ENCODE measurements at regions not wholly inside any gene's neighbourhood (a gene's known extent, or its start where the extent isn't known, plus 50 kb on each side); places are given as distances from the start of the nearest gene placed in this dataset.

DNA sequence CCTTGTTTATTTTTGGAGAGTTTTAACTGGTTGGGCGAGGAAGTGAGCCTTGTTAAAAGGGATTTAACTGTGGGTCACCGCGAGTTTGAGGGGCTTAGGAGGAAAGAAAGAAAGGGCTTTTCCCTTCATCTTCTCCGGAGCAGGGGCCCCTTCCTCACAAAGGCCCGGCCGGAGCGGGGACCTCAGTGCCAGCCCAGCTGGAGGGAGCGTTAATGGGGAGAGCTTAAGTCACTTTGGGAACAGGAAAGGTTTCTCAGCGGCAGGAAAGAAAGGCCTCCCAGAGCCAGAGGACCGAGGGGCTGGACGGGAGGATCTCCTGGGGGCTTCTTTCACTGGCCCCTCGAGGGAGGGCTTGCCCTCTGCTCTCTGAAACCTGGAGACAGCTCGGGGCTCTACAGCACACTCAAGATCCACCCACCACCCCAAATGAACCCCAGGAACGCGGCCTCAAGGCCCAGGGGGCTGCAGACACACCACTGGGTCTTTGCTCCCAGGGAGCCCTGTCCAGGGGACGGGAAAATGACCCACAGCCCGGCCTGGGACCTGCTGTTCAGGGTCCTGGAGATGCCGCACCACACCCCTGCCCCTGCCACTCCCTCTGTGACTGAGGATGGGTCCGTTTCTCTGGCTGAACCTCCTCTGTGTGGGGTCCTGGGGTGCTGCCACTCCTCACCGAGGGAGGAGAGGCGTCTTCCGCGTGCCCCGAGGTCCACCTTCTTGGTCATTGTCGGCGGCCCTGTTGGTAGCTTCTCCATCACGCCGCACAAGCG is 128.3 kb downstream of the URI1 start:
- H2AFZ ChIP-seq (ENCODE audit: low read length): no peak overlapping the region
- H3K4me1 ChIP-seq (ENCODE audit: insufficient read depth, low read length): no peaks in the 10 kb centered on the region
- peak; percentile 71 for DNase-seq (ENCODE audit: insufficient read length, low spot score, missing footprints)
- no peaks in the 10 kb centered on the region for H4K20me1 ChIP-seq (ENCODE audit: insufficient read depth, low read length)
- H3K36me3 ChIP-seq (ENCODE audit: insufficient read depth, low read length): no peaks in the 10 kb centered on the region
- TF ChIP-seq, protein P1, sequence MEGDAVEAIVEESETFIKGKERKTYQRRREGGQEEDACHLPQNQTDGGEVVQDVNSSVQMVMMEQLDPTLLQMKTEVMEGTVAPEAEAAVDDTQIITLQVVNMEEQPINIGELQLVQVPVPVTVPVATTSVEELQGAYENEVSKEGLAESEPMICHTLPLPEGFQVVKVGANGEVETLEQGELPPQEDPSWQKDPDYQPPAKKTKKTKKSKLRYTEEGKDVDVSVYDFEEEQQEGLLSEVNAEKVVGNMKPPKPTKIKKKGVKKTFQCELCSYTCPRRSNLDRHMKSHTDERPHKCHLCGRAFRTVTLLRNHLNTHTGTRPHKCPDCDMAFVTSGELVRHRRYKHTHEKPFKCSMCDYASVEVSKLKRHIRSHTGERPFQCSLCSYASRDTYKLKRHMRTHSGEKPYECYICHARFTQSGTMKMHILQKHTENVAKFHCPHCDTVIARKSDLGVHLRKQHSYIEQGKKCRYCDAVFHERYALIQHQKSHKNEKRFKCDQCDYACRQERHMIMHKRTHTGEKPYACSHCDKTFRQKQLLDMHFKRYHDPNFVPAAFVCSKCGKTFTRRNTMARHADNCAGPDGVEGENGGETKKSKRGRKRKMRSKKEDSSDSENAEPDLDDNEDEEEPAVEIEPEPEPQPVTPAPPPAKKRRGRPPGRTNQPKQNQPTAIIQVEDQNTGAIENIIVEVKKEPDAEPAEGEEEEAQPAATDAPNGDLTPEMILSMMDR (IDR thresholded peaks at IDR 0.05; ENCODE audit: extremely low read depth, low read depth, low read length): no peak
- H3K4me2 ChIP-seq (ENCODE audit: insufficient read depth, low read length): no peak overlapping the region
- no peaks in the 10 kb centered on the region for H3K9me3 ChIP-seq (ENCODE audit: low read depth, low read length)
- no peak overlapping the region for H3K4me3 ChIP-seq (ENCODE audit: insufficient read depth, low read length)
- no peak overlapping the region for H3K27ac ChIP-seq (ENCODE audit: low read depth, low read length)
- no peaks in the 10 kb centered on the region for H3K27me3 ChIP-seq (ENCODE audit: insufficient read depth, low read length)
- H3K79me2 ChIP-seq (ENCODE audit: insufficient read depth, low read length): no peaks in the 10 kb centered on the region

DNA sequence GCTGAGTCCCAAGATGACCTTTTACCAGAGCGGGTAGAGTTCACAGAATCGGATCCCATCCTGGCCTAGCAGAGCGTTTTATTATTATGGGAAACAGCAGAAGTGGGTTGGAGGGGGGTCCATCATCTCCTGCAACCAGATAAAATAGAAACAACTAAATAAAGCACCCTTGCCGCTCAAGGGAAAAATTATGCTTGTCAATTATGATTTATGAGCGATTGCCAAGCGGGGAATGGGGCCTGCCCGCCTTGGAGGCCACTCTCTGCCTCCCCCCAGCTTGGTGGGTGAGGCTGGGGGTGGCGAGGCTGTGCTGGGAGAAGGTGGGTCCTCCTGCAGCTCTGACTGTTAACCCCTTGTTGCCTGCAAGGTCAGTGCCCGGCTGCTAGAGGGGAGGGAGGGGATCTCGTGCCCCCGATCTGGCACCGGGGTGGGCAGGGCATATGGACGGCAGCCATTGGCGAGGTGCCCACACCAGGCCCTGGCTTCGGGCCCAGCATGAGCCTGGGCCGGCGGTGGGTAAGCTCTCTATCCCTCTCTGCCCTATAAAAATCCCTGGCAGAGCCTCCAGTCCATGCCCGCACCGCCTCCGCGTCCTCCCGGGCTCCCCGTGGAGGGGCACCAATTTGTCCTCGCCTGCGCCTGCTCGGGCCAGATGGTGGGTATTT is 129.1 kb downstream of the URI1 start:
- Histone ChIP-seq H3K27ac (ENCODE audit: low read depth, low read length) (no peak overlapping the region), H3K4me3 (ENCODE audit: insufficient read depth, low read length) (no peak overlapping the region), H2AFZ (ENCODE audit: low read length) (no peak overlapping the region), H3K4me1 (ENCODE audit: insufficient read depth, low read length) (no peaks in the 10 kb centered on the region), H4K20me1 (ENCODE audit: insufficient read depth, low read length) (no peaks in the 10 kb centered on the region), H3K79me2 (ENCODE audit: insufficient read depth, low read length) (no peaks in the 10 kb centered on the region), H3K9me3 (ENCODE audit: low read depth, low read length) (no peaks in the 10 kb centered on the region), H3K4me2 (ENCODE audit: insufficient read depth, low read length) (no peak overlapping the region), H3K27me3 (ENCODE audit: insufficient read depth, low read length) (no peaks in the 10 kb centered on the region), H3K36me3 (ENCODE audit: insufficient read depth, low read length) (no peaks in the 10 kb centered on the region)
- TF ChIP-seq, protein P1 (IDR thresholded peaks at IDR 0.05; ENCODE audit: extremely low read depth, low read depth, low read length): no peak
- DNase-seq (ENCODE audit: insufficient read length, low spot score, missing footprints): peak; percentile 48

DNA sequence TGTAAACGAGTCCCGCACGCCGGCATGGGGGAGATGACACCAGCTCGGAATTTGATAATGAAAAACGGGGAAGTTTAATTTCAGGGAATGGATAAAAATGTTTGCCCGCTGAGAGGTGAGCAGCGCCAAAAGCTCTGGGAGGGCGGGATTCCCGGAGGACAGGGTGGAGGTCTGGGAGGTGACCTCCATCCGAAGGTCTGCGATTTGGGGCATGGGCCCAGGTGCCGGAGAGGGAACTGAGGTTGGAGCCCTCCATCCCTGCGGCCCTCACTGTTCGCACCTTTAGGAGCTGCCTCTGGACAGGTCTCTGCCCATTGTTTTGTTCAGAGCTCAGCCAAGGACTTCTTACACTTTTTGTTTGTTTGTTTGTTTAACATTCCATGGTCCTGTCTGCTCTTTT is 129.8 kb downstream of the URI1 start:
- Histone ChIP-seq H4K20me1 (ENCODE audit: insufficient read depth, low read length) (no peaks in the 10 kb centered on the region), H3K9me3 (ENCODE audit: low read depth, low read length) (no peaks in the 10 kb centered on the region), H3K4me2 (ENCODE audit: insufficient read depth, low read length) (no peak overlapping the region), H3K4me3 (ENCODE audit: insufficient read depth, low read length) (no peak overlapping the region), H3K27ac (ENCODE audit: low read depth, low read length) (no peak overlapping the region), H2AFZ (ENCODE audit: low read length) (no peak overlapping the region), H3K27me3 (ENCODE audit: insufficient read depth, low read length) (no peaks in the 10 kb centered on the region), H3K79me2 (ENCODE audit: insufficient read depth, low read length) (no peaks in the 10 kb centered on the region), H3K4me1 (ENCODE audit: insufficient read depth, low read length) (no peaks in the 10 kb centered on the region), H3K36me3 (ENCODE audit: insufficient read depth, low read length) (no peaks in the 10 kb centered on the region)
- DNase-seq (ENCODE audit: insufficient read length, low spot score, missing footprints): peak; percentile 64
- TF ChIP-seq, protein P1 (IDR thresholded peaks at IDR 0.05; ENCODE audit: extremely low read depth, low read depth, low read length): no peak
